ENCODE measurements at regions not wholly inside any gene's neighbourhood (a gene's known extent, or its start where the extent isn't known, plus 50 kb on each side); places are given as distances from the start of the nearest gene placed in this dataset.

- no peak for TF ChIP-seq CTCF (IDR thresholded peaks at IDR 0.05; ENCODE audit: low read depth, low read length, missing control alignments)
- no peak overlapping the region for H3K4me3 ChIP-seq (ENCODE audit: low read depth, low read length)
Measured at GRCh38 chr9:119639287-119639955, 270.2 kb upstream of the BRINP1 start.

GRCh38 chr9:119634006-119634405, 264.8 kb upstream of the BRINP1 start:
- no peak for TF ChIP-seq CTCF (IDR thresholded peaks at IDR 0.05; ENCODE audit: low read depth, low read length, missing control alignments)
- no peak for DNase-seq (ENCODE audit: low read depth)
- no peak overlapping the region for H3K4me3 ChIP-seq (ENCODE audit: low read depth, low read length)

More at GRCh38 chr9:119639287-119639955, 270.2 kb upstream of the BRINP1 start:
- DNase-seq (ENCODE audit: low read depth) = no peak

GRCh38 chr9:119611565-119611964, 242.3 kb upstream of the BRINP1 start:
- no peak for TF ChIP-seq CTCF (IDR thresholded peaks at IDR 0.05; ENCODE audit: low read depth, low read length, missing control alignments)
- no peak for DNase-seq (ENCODE audit: low read depth)
- H3K4me3 ChIP-seq (ENCODE audit: low read depth, low read length) = no peak overlapping the region

GRCh38 chr9:119609277-119609971, 240.2 kb upstream of the BRINP1 start:
- no peak for TF ChIP-seq CTCF (IDR thresholded peaks at IDR 0.05; ENCODE audit: low read depth, low read length, missing control alignments)
- no peak for DNase-seq (ENCODE audit: low read depth)
- H3K4me3 ChIP-seq (ENCODE audit: low read depth, low read length) = no peak overlapping the region

- no peak for TF ChIP-seq CTCF (IDR thresholded peaks at IDR 0.05; ENCODE audit: low read depth, low read length, missing control alignments)
- H3K4me3 ChIP-seq (ENCODE audit: low read depth, low read length) = no peak overlapping the region
- no peak for DNase-seq (ENCODE audit: low read depth)
Measured at GRCh38 chr9:119601632-119602031, 232.4 kb upstream of the BRINP1 start.

GRCh38 chr9:119597499-119597898, 228.3 kb upstream of the BRINP1 start:
- DNase-seq (ENCODE audit: low read depth) = no peak
- H3K4me3 ChIP-seq (ENCODE audit: low read depth, low read length) = no peak overlapping the region
- no peak for TF ChIP-seq CTCF (IDR thresholded peaks at IDR 0.05; ENCODE audit: low read depth, low read length, missing control alignments)

- no peak overlapping the region for H3K4me3 ChIP-seq (ENCODE audit: low read depth, low read length)
- no peak for TF ChIP-seq CTCF (IDR thresholded peaks at IDR 0.05; ENCODE audit: low read depth, low read length, missing control alignments)
- no peak for DNase-seq (ENCODE audit: low read depth)
Measured at GRCh38 chr9:119596703-119597102, 227.5 kb upstream of the BRINP1 start.
